DMS79 (cell line): ENCODE measurements at regions not wholly inside any gene's neighbourhood (a gene's known extent, or its start where the extent isn't known, plus 50 kb on each side); places are given as distances from the start of the nearest gene placed in this dataset.

Source experiments
- DNase-seq: peaks from one replicate; lab custom pipeline; 2025; lab: John Stamatoyannopoulos, UW

GRCh38 chr13:97111756-97112155 is 110.4 kb upstream of the MBNL2 start:
- DNase-seq: no peak

DNA sequence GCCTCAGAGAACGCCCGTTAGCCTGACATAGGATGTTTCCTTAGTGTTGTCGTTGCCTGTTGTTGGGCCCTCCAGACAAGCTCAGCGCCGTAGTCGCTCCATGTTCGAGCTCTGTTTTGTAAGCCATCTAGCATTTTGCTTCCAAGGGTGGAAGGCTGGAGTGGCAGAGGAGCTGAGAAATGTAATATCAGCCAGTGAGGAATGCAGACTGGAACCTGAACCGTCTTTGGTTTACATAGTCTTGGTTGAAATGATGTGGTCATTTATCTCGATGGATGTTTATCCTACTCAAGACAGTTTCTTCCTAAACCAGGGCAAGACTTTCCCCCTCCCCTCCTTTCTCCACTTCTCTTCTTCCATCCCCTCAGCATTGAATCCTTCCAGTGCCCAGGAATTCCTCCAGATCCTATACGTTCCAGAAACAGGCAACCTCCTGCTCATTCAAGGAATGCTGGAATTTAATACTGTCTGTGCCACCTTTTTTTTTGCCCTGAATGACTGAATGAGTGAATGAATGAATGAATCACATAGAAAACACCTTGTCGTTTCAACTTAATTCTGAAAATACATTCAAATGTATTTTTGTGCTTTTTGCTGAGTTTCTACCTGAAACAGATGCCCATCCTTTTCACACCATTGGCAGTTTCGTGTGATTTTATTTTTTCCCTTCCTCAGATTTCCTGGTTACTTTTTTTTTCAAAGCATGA is 109.5 kb upstream of the MBNL2 start:
- DNase-seq: no peak

- DNase-seq: no peak
These were observed 108.7 kb upstream of the MBNL2 start for GRCh38 chr13:97113231-97114001.

- DNase-seq: no peak
These were observed 107.5 kb upstream of the MBNL2 start for GRCh38 chr13:97114651-97115050.

DNA sequence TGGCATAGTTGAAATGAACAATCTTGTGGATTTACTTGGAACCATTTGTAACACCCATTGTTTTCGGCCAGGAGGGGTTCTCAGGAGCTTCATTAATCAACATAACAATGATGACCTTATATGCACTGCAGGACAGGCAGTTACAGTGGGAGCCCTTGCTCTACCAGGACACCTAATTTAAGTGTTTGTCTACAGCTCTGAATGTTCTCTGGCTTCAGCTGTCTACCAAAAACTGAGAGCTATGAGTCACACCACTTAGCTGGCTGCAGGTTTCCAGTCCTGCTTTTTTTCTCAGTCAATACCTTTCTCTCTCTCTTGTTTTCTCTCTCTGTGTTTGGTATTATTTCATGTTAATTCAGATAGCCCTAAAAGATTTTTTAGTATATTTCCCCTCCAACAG is 105.4 kb upstream of the MBNL2 start:
- no peak for DNase-seq

GRCh38 chr13:97117388-97117910 is 104.7 kb upstream of the MBNL2 start:
- DNase-seq: no peak

DNA sequence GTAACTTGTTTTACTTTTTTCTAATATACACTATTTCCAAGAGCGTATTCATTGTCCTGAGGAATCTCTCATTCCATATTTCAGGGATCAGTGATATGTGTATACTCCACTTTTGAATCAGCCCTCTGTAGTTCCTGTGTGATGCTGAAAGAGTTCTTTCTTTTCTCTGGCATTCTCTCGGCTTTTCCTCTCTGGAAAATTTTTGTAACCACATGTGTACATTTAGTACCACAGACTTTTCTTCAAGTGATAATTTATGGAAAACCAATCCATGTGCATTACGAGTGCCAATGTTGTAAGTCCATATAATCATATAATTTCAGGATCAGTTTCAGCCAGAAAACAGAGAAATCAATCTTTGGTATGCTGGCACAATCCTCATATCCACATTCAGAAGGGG is 102.2 kb upstream of the MBNL2 start:
- DNase-seq: no peak

DNA sequence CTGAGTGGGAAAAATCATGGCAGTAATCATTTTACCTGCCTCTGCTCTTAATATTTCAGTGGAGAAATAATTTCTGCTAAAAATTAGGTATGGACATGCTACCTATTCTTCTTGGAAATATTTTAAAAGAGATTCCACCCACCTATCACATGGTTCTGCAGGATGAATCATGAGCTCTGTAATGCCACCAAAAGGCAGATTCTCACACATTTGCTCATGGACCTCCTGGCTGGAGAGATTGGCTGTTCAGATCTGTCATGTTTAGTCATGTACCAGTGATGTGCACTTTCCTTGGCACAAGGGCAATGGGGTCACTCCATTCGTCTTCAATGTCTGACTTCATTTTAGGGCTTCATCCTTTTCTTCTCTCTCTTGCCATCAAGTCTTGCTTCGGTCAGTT is 101.8 kb upstream of the MBNL2 start:
- DNase-seq: no peak

DNA sequence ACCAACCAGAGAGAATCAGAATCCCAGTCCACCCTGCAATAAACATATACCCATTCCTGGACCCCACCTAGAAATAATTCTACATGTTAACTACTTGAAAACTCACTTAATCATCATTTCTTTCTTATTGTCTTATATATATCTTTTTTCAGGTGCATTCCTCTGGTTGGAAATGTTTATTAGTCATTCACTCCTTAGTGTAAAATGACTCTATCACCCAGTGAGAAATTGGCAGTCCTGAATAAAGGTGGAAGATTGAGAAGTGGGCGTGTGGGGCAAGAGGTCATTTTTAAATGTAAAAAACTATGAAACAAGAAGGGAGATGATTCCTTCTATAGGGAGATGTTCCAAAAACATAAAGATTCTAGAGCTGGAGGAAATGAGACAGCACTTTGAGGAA is 101.2 kb upstream of the MBNL2 start:
- DNase-seq: no peak

DNA sequence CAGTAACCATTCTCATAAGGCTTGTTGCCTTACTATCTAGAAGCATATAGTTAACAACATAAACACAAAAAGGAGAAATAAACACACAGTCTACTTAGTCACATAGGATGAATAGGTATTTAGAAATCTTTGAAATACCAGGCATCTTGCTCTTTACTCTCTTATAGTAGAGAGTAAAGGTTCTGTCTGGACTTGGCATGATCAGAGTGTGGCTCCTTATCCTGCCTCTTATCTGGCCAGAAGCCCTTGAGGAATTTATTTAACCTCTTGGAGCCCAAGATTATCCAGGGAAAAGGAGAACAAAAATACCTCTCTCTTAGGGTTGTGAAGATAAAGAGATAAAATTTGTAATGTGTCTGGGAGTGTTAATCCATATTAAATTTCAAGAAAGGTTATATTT is 100.2 kb upstream of the MBNL2 start:
- no peak for DNase-seq

DNA sequence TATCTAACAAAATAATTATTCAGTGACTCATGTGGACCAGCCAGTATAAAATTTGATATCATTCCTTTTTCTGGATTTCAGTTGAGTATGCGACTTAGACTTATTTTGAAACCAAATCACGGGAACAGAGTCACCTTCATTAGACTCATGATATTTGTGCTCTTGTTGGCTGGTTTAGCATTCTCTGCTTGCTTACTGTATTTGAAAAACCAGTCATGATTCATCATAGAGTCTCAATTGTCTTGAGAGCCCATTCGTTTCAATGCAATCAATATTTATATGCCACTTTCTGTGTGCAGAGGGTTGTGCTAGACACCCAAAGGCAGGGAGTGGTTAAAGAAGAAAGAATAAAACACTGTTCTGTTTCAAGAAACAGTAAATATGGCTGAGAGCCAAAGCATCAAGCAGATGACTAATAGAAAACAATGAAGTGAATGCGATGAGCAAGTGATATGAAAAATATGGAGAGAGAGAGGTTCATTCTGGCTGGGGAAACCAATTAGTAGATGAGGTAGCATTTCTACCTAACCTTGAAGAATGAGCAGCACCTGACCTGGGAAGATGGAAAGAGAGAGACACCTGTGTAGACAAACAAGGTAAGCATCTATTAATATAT is 99.6 kb upstream of the MBNL2 start:
- DNase-seq: no peak

GRCh38 chr13:97124206-97124605 is 97.9 kb upstream of the MBNL2 start:
- DNase-seq: no peak

GRCh38 chr13:97124915-97125809 is 97.0 kb upstream of the MBNL2 start:
- DNase-seq: no peak

GRCh38 chr13:97125810-97126738 is 96.1 kb upstream of the MBNL2 start:
- DNase-seq: no peak

- no peak for DNase-seq
These were observed 94.3 kb upstream of the MBNL2 start for GRCh38 chr13:97127842-97128241.

DNA sequence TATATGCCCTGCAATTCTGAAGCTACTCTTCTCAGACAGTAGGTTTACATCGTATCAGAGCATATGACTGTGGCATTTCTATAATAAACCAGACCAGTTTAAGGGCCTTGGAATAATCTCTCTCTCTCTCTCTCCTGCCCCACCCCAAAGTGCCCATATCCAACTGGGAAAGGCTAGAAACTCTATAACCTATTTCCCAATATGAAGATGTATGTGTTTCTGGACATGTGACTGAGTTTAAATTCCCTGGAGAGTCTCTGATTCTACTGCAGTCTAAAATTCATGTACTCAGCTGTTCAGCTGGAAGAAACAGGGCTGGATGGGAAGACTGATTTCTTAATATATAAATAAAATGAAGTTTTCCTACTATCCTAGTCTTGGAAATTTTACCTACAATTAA is 91.9 kb upstream of the MBNL2 start:
- DNase-seq: no peak

DNA sequence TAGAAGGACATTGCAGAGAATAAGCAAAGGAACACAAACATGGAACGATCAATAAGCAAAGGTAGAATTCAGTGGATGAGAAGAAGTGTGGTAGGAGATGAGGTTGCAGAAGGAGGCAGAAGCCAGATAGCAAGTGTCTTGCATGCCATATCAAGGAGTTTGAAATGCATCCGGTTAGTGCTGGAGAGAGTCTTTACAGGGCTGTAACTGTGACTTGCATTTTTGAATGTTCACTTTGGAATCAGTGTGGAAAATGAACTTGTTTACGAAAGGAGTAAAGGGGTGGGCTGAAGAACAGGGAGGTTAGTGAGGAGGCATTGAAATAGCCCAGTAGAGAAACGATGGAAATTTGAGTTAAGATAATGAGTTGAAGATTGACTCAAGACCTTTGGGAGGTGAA is 90.7 kb upstream of the MBNL2 start:
- DNase-seq: no peak

DNA sequence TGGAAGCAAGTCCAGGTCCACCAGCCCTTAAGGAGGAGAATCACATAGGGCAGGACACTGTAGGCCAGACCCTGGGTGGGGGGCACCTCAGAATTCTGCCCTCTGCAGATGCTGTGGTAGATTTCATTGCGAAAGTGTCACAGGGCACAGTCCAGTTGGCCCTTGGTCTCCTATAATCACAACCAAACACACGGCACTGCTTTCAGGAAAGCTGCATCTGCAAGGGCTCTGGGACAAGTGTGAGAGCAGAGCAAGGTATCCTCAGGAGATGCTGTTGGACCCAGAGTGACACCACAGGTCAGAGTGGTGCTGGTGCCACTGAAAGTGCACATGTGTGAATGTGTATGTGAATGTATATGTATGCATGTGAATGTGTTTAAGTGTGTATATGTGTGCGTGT is 88.6 kb upstream of the MBNL2 start:
- DNase-seq: no peak

DNA sequence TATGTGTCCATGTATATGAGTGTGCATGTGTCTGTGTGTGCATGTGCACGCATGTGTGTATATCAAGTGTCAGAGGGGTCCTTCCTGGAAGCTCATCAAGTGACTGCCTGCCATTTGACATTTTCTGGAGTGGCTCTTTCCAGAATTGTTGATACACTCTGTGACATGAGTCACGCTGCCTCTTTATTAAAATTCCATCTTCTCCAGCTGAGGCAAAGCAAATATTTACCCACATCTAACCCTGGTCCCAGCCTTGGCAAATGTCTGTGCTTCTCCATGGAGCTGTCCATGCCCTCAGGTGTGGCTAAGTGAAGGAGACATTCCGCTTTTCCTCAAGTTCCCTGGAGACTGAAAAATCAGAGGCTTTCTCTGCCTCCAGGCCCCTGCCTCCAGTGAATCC is 88.2 kb upstream of the MBNL2 start:
- no peak for DNase-seq

DNA sequence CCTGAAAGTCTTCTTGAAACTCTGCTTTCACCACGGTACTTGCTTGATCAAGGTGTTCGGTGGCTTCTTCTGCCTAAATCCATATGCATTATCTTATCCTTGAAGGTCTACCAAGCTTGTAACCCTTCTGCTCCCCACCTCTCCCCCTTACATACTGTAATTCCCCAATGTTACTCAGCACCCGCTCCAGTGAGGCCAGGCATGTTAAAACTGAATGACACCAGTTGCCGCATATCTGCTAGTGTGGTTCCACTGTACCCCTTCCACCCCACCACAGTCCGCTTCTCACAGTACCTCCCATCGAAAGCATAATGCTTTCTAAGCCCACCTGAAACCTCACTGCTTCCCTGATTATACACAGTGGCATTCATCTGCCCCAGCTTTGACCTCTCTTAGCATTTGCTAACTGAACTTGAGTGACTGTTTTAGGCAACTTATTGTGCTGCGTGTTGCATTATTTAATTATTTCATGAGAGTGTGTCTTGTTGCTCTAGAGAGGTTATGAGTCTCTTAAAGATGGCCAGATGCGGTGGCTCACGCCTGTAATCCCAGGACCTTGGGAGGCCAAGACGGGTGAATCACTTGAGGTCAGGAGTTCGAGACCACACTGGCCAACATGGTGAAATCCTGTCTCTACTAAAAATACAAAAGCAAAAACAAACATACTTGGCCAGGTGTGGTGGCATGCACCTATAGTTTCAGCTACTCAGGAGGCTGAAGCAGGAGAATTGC is 87.6 kb upstream of the MBNL2 start:
- DNase-seq: no peak
